H9 (cell line): ENCODE measurements at regions not wholly inside any gene's neighbourhood (a gene's known extent, or its start where the extent isn't known, plus 50 kb on each side); places are given as distances from the start of the nearest gene placed in this dataset.

Experiments used
- DNase-seq: peaks from one replicate; pipeline ENCODE4 v3.0.0-alpha.2; 2017
- H2AFZ ChIP-seq: one replicate; pipeline ENCODE4 v1.6.1; 2013; ENCODE audit warnings: mild to moderate bottlenecking, low read length, control low read depth, moderate library complexity
- H2AK5ac ChIP-seq: 2 replicates; pipeline ENCODE4 v1.6.1; 2013; ENCODE audit warnings: low read length, control low read depth, mixed read lengths; ENCODE audit not compliant: insufficient read length
- H2BK120ac ChIP-seq: one replicate; pipeline ENCODE4 v1.6.1; 2013; ENCODE audit warnings: low read depth, mild to moderate bottlenecking, low read length, control low read depth, inconsistent platforms; ENCODE audit not compliant: poor library complexity, severe bottlenecking
- H2BK12ac ChIP-seq: 2 replicates; pipeline ENCODE4 v1.6.1; 2013; ENCODE audit warnings: low read length, control low read depth, mixed read lengths, low read depth; ENCODE audit not compliant: insufficient read length
- H2BK15ac ChIP-seq: 2 replicates; pipeline ENCODE4 v1.6.1; 2013; ENCODE audit warnings: low read depth, low read length, control low read depth
- H2BK20ac ChIP-seq: one replicate; pipeline ENCODE4 v1.6.1; 2013; ENCODE audit warnings: low read depth, mild to moderate bottlenecking, low read length, control low read depth, inconsistent platforms; ENCODE audit not compliant: poor library complexity, severe bottlenecking
- H2BK5ac ChIP-seq: 2 replicates; pipeline ENCODE4 v1.6.1; 2013; ENCODE audit warnings: low read length, control low read depth, mixed read lengths; ENCODE audit not compliant: insufficient read length
- H3K14ac ChIP-seq: 2 replicates; pipeline ENCODE4 v1.6.1; 2013; ENCODE audit warnings: low read length, control low read depth; ENCODE audit not compliant: insufficient read depth
- H3K18ac ChIP-seq: 2 replicates; pipeline ENCODE4 v1.6.1; 2013; ENCODE audit warnings: low read depth, mild to moderate bottlenecking, mixed read lengths, low read length, control low read depth; ENCODE audit not compliant: insufficient read length
- H3K23ac ChIP-seq: 2 replicates; pipeline ENCODE4 v1.6.1; 2013; ENCODE audit warnings: low read length, control low read depth, mixed read lengths, low read depth; ENCODE audit not compliant: insufficient read length
- H3K23me2 ChIP-seq: 2 replicates; pipeline ENCODE4 v1.6.1; 2013; ENCODE audit warnings: low read depth, mild to moderate bottlenecking, mixed read lengths, low read length, control low read depth; ENCODE audit not compliant: insufficient read length, poor library complexity, severe bottlenecking
- H3K27ac ChIP-seq: 2 replicates; pipeline ENCODE4 v1.5.1; 2013; ENCODE audit warnings: low read length, control low read depth, mixed read lengths, low read depth; ENCODE audit not compliant: insufficient read length
- H3K27me3 ChIP-seq: 2 replicates; pipeline ENCODE4 v1.6.1; 2013; ENCODE audit warnings: low read length, control low read depth, inconsistent platforms; ENCODE audit not compliant: insufficient read depth
- H3K4ac ChIP-seq: 2 replicates; pipeline ENCODE4 v1.6.1; 2013; ENCODE audit warnings: low read depth, mild to moderate bottlenecking, control low read depth, inconsistent platforms, low read length, moderate library complexity
- H3K4me1 ChIP-seq: 2 replicates; pipeline ENCODE4 v1.6.1; 2013; ENCODE audit warnings: low read length, control low read depth, inconsistent platforms; ENCODE audit not compliant: insufficient read depth
- H3K4me2 ChIP-seq: 2 replicates; pipeline ENCODE4 v1.6.1; 2013; ENCODE audit warnings: low read length, control low read depth, mixed read lengths; ENCODE audit not compliant: insufficient read length, insufficient read depth
- H3K56ac ChIP-seq: 2 replicates; pipeline ENCODE4 v1.6.1; 2013; ENCODE audit warnings: low read depth, mild to moderate bottlenecking, mixed read lengths, low read length, control low read depth; ENCODE audit not compliant: insufficient read length
- H3K79me1 ChIP-seq: 2 replicates; pipeline ENCODE4 v1.6.1; 2013; ENCODE audit warnings: low read depth, mild to moderate bottlenecking, moderate library complexity, low read length, control low read depth, inconsistent platforms; ENCODE audit not compliant: insufficient read depth, poor library complexity, severe bottlenecking
- H3K79me2 ChIP-seq: 2 replicates; pipeline ENCODE4 v1.6.1; 2013; ENCODE audit warnings: low read length, control low read depth, inconsistent platforms; ENCODE audit not compliant: insufficient read depth
- H3K9ac ChIP-seq: 2 replicates; pipeline ENCODE4 v1.6.1; 2013; ENCODE audit warnings: low read length, control low read depth, mixed read lengths; ENCODE audit not compliant: insufficient read length; ENCODE audit errors: extremely low read depth
- H3K9me3 ChIP-seq: one replicate; pipeline ENCODE4 v1.6.1; 2013; ENCODE audit warnings: low read depth, low read length, inconsistent platforms; ENCODE audit not compliant: control insufficient read depth
- H3T11ph ChIP-seq: one replicate; pipeline ENCODE4 v1.6.1; 2013; ENCODE audit warnings: mild to moderate bottlenecking, low read length, control low read depth, inconsistent platforms
- H4K20me1 ChIP-seq: one replicate; pipeline ENCODE4 v1.6.1; 2013; ENCODE audit not compliant: control insufficient read depth, insufficient read length, insufficient read depth
- H4K5ac ChIP-seq: 2 replicates; pipeline ENCODE4 v1.6.1; 2013; ENCODE audit warnings: low read depth, mild to moderate bottlenecking, mixed read lengths, low read length, control low read depth; ENCODE audit not compliant: insufficient read length
- H4K8ac ChIP-seq: replicated peaks from 2 replicates; pipeline ENCODE4 v1.6.1; 2013; ENCODE audit warnings: low read length, control low read depth, mixed read lengths, low read depth; ENCODE audit not compliant: insufficient read length
- H4K91ac ChIP-seq: 2 replicates; pipeline ENCODE4 v1.6.1; 2013; ENCODE audit warnings: low read depth, mild to moderate bottlenecking, moderate library complexity, mixed read lengths, low read length, control low read depth; ENCODE audit not compliant: insufficient read length
- H3K27ac Mint-ChIP-seq, 3 experiments: 2 replicates in 2 of 3; 3 replicates in 1 of 3; pipeline ENCODE4 v1.8.0; 2020 to 2021; ENCODE audit warnings: mixed read lengths in 3 of 3, mild to moderate bottlenecking in 1 of 3, moderate library complexity in 1 of 3
- H3K27me3 Mint-ChIP-seq: 2 replicates; pipeline ENCODE4 v1.8.0; 2021; ENCODE audit warnings: low read depth, mild to moderate bottlenecking, moderate library complexity, mixed read lengths
- H3K36me3 Mint-ChIP-seq, 3 experiments: 2 replicates in 2 of 3; 3 replicates in 1 of 3; pipeline ENCODE4 v1.8.0; 2020 to 2021; ENCODE audit warnings: low read depth in 3 of 3, mixed read lengths in 3 of 3; ENCODE audit not compliant: insufficient read depth in 1 of 3
- H3K4me1 Mint-ChIP-seq, 2 experiments: 2 replicates each; pipeline ENCODE4 v1.8.0; 2020; ENCODE audit warnings: mixed read lengths in 2 of 2
- H3K4me3 Mint-ChIP-seq, 2 experiments: 2 replicates in 1 of 2; 3 replicates in 1 of 2; pipeline ENCODE4 v1.8.0; 2020 to 2021; ENCODE audit warnings: mild to moderate bottlenecking in 2 of 2, mixed read lengths in 2 of 2, moderate library complexity in 1 of 2
- H3K9me3 Mint-ChIP-seq, 2 experiments: 2 replicates in 1 of 2; 3 replicates in 1 of 2; pipeline ENCODE4 v1.8.0; 2020; ENCODE audit warnings: mild to moderate bottlenecking in 2 of 2, mixed read lengths in 2 of 2, moderate library complexity in 1 of 2
- CTCF ChIP-seq: fragments of 200-600 bp; sonication (generic); conservative IDR thresholded peaks from 3 replicates; pipeline ENCODE4 v1.8.0; 2021; ENCODE audit warnings: antibody characterized with exemption, mild to moderate bottlenecking
- WGBS: extraction: QIAGEN DNeasy Blood & Tissue Kit; methylation state at CpG from one replicate; pipeline ENCODE4 v1.1.7; 2013; ENCODE audit warnings: missing lambda C conversion rate, low lambda C conversion rate, mixed read lengths; ENCODE audit not compliant: insufficient read length; ENCODE audit errors: extremely low coverage; 5-methylcytosine and 5-hydroxymethylcytosine counted together

GRCh38 chr18:45251236-45251635, 364.0 kb upstream of the SLC14A2 start:
- Mint-ChIP-seq H3K27ac (no peak overlapping the region), H3K4me3 (no peak overlapping the region), H3K27me3 (no peaks in the 10 kb centered on the region), H3K4me1 (peaks cover 7 to 9% of the 10 kb centered on the region in 2 experiments), H3K9me3 (no peaks in the 10 kb centered on the region; a peak in 1 of 5 replicates), H3K36me3 (no peaks in the 10 kb centered on the region)
- no peaks in the 10 kb centered on the region for H3K9me3 ChIP-seq
- no peak overlapping the region for H3K23ac ChIP-seq
- H3K4ac ChIP-seq = no peak overlapping the region
- H2BK15ac ChIP-seq = no peak overlapping the region
- no peak overlapping the region for H3K27ac ChIP-seq
- H3K79me2 ChIP-seq = no peaks in the 10 kb centered on the region
- H3K23me2 ChIP-seq = no peaks in the 10 kb centered on the region
- no peak overlapping the region for H2BK120ac ChIP-seq
- H3K27me3 ChIP-seq = no peaks in the 10 kb centered on the region
- no peaks in the 10 kb centered on the region for H3K79me1 ChIP-seq
- no peaks in the 10 kb centered on the region for H4K20me1 ChIP-seq
- no peak overlapping the region for H3T11ph ChIP-seq
- no peak overlapping the region for H3K18ac ChIP-seq
- no peak for TF ChIP-seq CTCF
- no peak overlapping the region for H3K56ac ChIP-seq
- no peak overlapping the region for H3K14ac ChIP-seq
- no peak for DNase-seq
- no peak overlapping the region for H4K8ac ChIP-seq
- no peak overlapping the region for H4K91ac ChIP-seq
- H3K9ac ChIP-seq = no peak overlapping the region
- no peaks in the 10 kb centered on the region for H3K4me1 ChIP-seq
- H4K5ac ChIP-seq = no peak overlapping the region
- H2BK5ac ChIP-seq = no peak overlapping the region
- no peak overlapping the region for H3K4me2 ChIP-seq
- no peak overlapping the region for H2AK5ac ChIP-seq
- H2BK20ac ChIP-seq = no peak overlapping the region
- no peak overlapping the region for H2AFZ ChIP-seq
- no peak overlapping the region for H2BK12ac ChIP-seq
- WGBS = no CpG with 5 or more reads among the region's 4 CpGs
